ENCODE measurements at regions not wholly inside any gene's neighbourhood (a gene's known extent, or its start where the extent isn't known, plus 50 kb on each side); places are given as distances from the start of the nearest gene placed in this dataset.

- in situ Hi-C loops (cut with MboI; ENCODE audit: low sequenced_read_pairs) (no loop called here), dilution Hi-C loops (cut with HindIII; ENCODE audit: low sequenced_read_pairs, unreplicated experiment) (no loop called here), intact Hi-C loops (cut with micrococcal nuclease) (no loop called here)
- no peak overlapping the region for H3K23ac ChIP-seq (ENCODE audit: low read depth, low read length)
- no peak overlapping the region for H3K56ac ChIP-seq (ENCODE audit: extremely low read depth, insufficient read depth, low read length)
- no peak overlapping the region for H2AK9ac ChIP-seq (replicated peaks; ENCODE audit: low read depth, low read length, poor library complexity)
- H2BK20ac ChIP-seq (ENCODE audit: low read depth, low read length) = no peak overlapping the region
- BruUV-seq (replicated peaks) = no TSS peak
- H3K4me1 ChIP-seq (ENCODE audit: control insufficient read depth, insufficient read depth, low read length) = no peaks in the 10 kb centered on the region
- ATAC-seq (ENCODE audit: low read depth) (no peak), DNase-seq (no peak)
- no peak overlapping the region for H4K8ac ChIP-seq (ENCODE audit: low read depth in 2 of 2, low read length in 2 of 2)
- H3K9me3 ChIP-seq (ENCODE audit: control insufficient read depth, insufficient read depth, low read length) = peaks cover 15% of the 10 kb centered on the region
- H2AFZ ChIP-seq (replicated peaks; ENCODE audit: low read length, poor library complexity) = peak overlapping the region; percentile 43
- no peak overlapping the region for H3K14ac ChIP-seq (replicated peaks; ENCODE audit: low read depth, low read length)
- no peak overlapping the region for H2BK5ac ChIP-seq (ENCODE audit: low read depth, low read length, poor library complexity, severe bottlenecking)
- no peaks in the 10 kb centered on the region for H3K79me1 ChIP-seq (ENCODE audit: low read depth in 1 of 2, low read length in 2 of 2)
- no peaks in the 10 kb centered on the region for H3K36me3 ChIP-seq (ENCODE audit: control insufficient read depth, insufficient read depth, low read length)
- no peak overlapping the region for H3K9ac ChIP-seq (ENCODE audit: low read depth, low read length)
- H3K18ac ChIP-seq (ENCODE audit: low read depth, low read length) = no peak overlapping the region
- no peaks in the 10 kb centered on the region for H3K27me3 ChIP-seq (ENCODE audit: control insufficient read depth, insufficient read depth, low read length)
- no peak overlapping the region for H2BK120ac ChIP-seq (ENCODE audit: low read depth, low read length)
- POLR2A ChIA-PET (ENCODE audit: unreplicated experiment) = no interaction called here
- no peak overlapping the region for H3K27ac ChIP-seq (ENCODE audit: insufficient read depth, low read length)
- no peak for TF ChIP-seq MAFK (IDR thresholded peaks at IDR 0.05; ENCODE audit: low read depth, low read length)
- no peak for TF ChIP-seq MXI1 (IDR thresholded peaks at IDR 0.05; ENCODE audit: borderline replicate concordance, low read depth, low read length)
- TF ChIP-seq CHD1 (IDR thresholded peaks at IDR 0.05; ENCODE audit: low read depth, low read length) = no peak
- no peak for TF ChIP-seq RFX5 (IDR thresholded peaks at IDR 0.05; ENCODE audit: low read depth, low read length)
- no peak for TF ChIP-seq POLR2A (IDR thresholded peaks at IDR 0.05; ENCODE audit: low read depth, low read length)
- TF ChIP-seq BHLHE40 (IDR thresholded peaks at IDR 0.05; ENCODE audit: low read depth, low read length) = no peak
- TF ChIP-seq CTCF (conservative IDR thresholded peaks at IDR 0.05; ENCODE audit: low read depth, low read length) = no peak
- TF ChIP-seq RAD21 (IDR thresholded peaks at IDR 0.05; ENCODE audit: low read length) = no peak
- TF ChIP-seq RCOR1 (IDR thresholded peaks at IDR 0.05; ENCODE audit: insufficient replicate concordance, low read length) = no peak
- TF ChIP-seq MAZ (IDR thresholded peaks at IDR 0.05; ENCODE audit: borderline replicate concordance, low read depth, low read length) = no peak
- no peak for TF ChIP-seq USF2 (IDR thresholded peaks at IDR 0.05; ENCODE audit: low read depth, low read length)
- TF ChIP-seq ELK1 (IDR thresholded peaks at IDR 0.05; ENCODE audit: borderline replicate concordance, low read depth, low read length) = no peak
- TF ChIP-seq FOS (IDR thresholded peaks at IDR 0.05; ENCODE audit: low read depth, low read length) = no peak
- TF ChIP-seq SMC3 (IDR thresholded peaks at IDR 0.05; ENCODE audit: low read depth, low read length) = no peak
- no peak for TF ChIP-seq CEBPB (IDR thresholded peaks at IDR 0.05; ENCODE audit: low read depth, low read length)
- TF ChIP-seq NFE2L2 (IDR thresholded peaks at IDR 0.05; ENCODE audit: low read depth, low read length) = no peak
- no peaks in the 10 kb centered on the region for H4K20me1 ChIP-seq (ENCODE audit: insufficient read depth, low read length)
- no peak overlapping the region for H3K4me2 ChIP-seq (ENCODE audit: low read depth, low read length)
- 20% methylated on average over 1 of the region's 2 CpGs; no CpG with 5 or more reads in 1 of the 2 experiments for WGBS, 2 experiments (ENCODE audit: extremely low coverage in 2 of 2, insufficient read length in 1 of 2)
- H2AK5ac ChIP-seq (ENCODE audit: low read depth, low read length) = no peak overlapping the region
- no peak overlapping the region for H3K4ac ChIP-seq (ENCODE audit: low read depth, low read length)
- H3K4me3 ChIP-seq (ENCODE audit: insufficient read depth, low read depth, low read length) = no peak overlapping the region
- no peaks in the 10 kb centered on the region for H3K9me1 ChIP-seq (ENCODE audit: insufficient read depth, low read length)
- no peak overlapping the region for H4K5ac ChIP-seq (ENCODE audit: low read depth, low read length)
- H4K91ac ChIP-seq (ENCODE audit: insufficient read depth, low read depth, low read length) = no peak overlapping the region
- CTCF ChIA-PET = no interaction called here
- H2BK15ac ChIP-seq (ENCODE audit: low read depth, low read length) = no peak overlapping the region
These were observed 243.0 kb upstream of the CHST9 start for GRCh38 chr18:27428120-27428519.
